ENCODE measurements at regions not wholly inside any gene's neighbourhood (a gene's known extent, or its start where the extent isn't known, plus 50 kb on each side); places are given as distances from the start of the nearest gene placed in this dataset.

GRCh38 chr1:229194096-229194495 is 76.8 kb upstream of the RAB4A start:
- FAIRE-seq, result no peak

- no peak for FAIRE-seq
Observed at GRCh38 chr1:229195246-229195645, 75.7 kb upstream of the RAB4A start.

DNA sequence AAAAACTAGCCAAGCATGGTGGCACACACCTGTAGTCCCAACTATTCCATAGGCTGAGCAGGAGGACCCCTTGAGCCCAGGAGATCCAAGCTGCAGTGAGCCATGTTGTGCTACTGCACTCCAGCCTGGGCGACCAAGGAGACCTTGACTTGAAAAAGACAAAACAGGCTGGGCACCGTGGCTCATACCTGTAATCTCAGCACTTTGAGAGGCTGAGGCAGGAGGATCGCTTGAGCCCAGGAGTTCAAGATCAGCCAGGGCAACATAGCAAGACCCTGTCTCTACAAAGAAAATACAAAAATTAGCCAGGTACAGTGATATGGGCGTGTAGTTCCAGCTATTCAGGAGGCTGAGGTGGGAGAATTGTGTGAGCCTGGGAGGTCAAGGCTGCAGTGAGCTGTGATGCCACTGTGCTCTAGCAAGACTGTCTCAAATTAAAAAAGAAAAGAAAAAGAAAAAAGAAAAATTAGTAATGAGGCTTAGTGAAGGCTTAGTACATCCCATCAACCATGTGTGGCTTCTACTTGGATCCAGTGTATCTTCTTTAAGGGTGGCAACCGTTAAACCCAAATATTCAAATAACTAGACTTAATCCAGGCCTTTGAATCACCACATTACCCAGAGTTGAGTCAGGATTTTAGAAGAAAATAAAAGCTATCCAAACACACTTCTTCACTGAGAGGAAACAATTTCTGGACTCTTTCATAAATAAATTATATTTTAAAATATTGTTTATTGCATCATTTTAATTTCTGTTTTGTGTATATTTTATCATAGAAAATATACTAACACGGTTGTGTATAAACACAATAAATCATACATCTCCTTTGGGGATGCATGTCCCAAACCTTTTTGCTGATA is 74.3 kb upstream of the RAB4A start:
- no peak for FAIRE-seq

DNA sequence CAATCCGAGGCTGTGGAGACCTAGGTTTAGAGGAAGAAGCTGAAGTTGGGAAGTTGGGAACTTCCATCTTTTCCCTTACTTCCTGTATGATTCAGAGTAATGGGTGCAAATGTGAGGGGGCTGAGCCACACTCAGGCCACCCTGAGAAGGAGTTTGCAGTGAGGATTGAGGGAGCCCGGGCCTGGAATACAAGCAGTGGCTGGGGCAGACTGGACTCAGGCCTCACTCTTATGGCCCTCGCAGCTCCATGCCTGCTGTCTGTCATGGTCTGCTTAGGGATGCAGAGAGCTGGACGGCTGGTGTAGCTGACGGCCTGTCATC is 73.7 kb upstream of the RAB4A start:
- FAIRE-seq, result no peak

DNA sequence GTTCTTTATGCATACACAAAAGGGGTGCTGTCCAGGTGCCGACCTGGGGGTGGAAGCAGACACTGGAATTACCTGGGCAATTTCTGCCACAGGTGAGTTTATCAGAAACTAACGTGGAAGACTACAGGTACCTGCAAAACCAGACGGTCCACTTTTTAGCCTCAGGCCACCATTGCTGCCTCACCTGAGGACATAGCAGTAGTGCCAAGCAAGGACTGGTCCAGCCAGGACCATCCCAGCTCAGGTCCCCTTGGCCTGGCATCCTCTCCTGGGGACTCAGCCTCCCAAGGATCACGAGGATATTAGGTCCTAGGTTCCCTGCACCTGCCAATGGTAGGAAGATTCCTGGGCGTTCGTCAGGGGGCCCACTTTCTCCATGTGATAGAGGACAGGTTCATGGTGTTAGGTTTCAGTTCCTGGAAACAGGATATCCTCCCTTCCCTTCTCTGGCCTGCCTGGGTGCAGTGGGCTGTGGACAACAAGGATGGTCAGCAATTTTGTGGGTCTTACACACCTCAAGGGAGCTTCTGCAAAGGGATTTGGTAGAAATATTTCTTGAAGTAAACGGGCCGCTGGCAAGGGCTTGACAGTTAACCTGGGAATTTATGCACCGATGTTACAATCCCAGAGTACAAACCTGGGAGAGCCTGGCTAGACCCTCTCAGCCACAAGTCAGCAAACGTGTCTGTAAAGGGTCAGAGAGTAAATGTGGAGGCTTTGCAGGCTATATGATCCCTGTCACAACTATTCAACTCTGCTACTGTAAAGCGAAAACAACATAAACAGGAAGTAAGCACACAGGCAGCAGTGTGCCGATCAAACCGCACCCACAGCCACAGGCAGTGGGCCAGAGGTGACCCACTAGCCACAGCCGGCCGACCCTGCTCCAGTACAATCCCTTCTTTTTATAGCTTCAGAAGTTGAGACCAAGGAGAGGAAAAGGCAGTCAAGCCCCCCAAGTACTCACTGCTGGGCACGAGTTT is 71.4 kb upstream of the RAB4A start:
- FAIRE-seq, result no peak

- FAIRE-seq, result no peak
Observed at GRCh38 chr1:229203030-229203751, 67.7 kb upstream of the RAB4A start.

DNA sequence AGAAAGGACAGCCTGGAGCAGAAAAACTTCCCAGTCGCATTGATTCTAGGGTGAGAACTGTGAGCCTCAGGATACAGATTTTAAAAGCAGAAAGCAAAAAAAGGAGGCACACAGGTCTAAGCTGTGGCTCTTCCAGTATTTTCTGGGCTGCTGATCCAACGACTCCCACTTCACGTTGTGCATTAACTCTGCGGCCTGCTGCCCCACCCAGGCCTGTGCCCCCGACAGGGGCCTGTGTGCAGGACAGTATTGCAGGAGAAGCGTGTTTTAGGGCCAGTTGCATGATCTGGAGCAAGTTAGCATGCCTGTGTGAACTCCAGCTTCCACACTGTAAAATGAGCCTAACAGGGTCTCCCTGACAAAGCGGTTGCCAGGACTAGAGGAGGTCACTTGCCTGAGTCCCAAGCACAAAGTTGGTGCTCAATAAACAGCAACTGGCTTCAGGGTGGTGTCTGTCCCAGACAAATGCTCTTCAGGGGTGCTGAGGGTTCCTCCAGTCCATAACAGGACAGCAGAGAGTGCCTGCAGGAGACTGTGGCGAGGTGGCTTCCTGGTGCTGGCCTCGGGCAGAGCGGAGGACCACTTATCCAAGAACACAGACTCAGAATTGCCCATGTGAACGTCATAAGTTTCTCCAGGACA is 66.8 kb upstream of the RAB4A start:
- no peak for FAIRE-seq

DNA sequence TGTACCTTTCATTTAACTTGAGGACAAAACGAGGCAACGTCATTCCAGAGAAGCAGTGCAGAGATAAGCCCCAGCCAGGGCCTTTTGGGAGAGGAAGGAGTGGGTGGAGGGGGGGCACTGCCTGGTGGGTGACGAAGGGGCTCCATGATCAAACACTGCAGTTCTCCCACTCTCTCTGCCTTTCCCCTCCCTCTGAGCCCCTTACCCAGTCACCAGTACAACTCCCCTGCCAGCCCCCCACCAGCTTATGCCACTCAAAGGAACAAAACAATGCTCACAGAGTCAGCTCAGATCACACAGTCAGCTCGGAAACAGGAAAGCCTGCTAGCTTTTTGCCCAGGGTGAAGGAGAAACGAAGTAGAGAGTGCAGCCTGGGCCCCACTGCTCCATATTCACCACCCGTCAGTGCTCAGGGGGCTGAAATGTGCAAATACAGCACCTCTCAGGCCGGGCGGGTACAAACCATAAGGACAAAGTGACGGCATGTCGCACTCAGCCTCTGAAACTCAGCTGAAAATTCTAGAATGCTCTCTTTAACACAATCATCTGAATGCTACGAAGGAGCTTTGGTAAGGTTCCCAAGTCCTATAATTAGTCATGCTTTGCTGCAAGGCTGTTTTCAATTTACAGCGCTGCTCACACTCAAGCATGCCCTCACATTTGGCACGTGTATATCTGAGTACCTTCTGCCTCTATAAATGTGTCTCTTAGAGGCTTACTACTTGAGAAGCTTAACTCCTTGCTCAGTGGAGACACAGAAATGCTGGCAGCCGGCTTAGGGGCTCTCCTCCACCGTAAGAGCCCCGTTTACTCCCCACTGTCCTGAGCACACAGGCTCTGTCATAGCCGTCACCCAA is 65.8 kb upstream of the RAB4A start:
- FAIRE-seq, result no peak

- no peak for FAIRE-seq
Observed at GRCh38 chr1:229205854-229206253, 65.1 kb upstream of the RAB4A start.

DNA sequence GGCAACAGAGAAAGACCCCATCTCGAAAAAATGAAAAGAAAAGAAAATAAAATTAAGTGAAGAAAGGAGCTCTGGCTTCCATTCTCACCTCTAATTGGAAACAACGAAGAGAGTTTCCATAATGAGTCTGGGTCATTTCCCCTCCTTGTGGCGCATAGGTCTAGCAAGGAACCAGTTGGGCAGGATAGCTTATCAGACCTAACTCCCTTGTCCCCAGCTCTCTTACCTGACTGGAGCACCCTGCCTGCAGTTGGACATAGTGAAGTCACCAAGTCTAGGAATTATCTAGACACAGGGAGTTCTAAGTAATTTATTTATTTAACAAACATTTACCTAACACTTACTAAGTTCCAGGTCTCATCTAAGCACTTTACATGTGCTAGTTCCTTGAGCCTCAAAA is 63.0 kb upstream of the RAB4A start:
- FAIRE-seq, result no peak

- FAIRE-seq, result no peak
Observed at GRCh38 chr1:229208481-229208880, 62.4 kb upstream of the RAB4A start.

GRCh38 chr1:229209386-229209785 is 61.5 kb upstream of the RAB4A start:
- FAIRE-seq, result no peak

DNA sequence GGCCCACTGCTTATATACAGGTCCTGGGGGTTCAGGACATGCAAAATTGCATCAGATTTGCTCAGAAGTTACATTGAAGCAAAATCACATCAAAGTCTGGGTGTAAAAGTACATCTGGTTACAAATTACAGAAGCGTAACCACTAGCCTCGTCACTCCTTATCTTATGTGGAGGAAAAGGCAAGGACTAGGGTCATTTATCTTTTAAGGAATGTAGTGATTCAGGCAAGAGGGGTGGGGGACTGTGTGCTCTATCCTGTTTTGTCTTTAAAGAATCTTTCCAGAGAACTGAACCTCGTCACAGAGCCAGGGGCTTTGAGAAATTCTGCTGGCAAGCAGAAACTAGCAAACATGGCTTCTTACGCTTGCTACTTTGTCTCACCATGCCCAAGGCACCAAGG is 61.1 kb upstream of the RAB4A start:
- no peak for FAIRE-seq

DNA sequence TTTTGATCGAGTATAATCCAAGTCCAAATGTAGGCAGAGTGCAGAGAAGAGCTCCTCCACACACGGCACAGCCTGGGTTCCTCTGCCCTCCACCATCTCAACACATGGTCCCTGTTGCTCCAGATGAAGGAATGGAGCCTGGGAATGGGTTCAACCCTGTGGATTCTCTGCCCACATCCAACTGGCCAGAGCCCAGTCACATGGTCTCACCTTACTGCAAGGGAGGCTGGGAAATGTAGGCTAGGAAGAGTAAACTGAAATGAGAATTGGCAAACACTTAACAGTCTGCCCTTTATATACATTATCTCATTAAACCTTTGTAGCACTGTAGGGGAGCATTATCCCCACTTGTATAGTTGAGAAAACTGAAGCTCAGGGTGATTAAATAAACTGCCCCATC is 60.1 kb upstream of the RAB4A start:
- FAIRE-seq, result no peak

DNA sequence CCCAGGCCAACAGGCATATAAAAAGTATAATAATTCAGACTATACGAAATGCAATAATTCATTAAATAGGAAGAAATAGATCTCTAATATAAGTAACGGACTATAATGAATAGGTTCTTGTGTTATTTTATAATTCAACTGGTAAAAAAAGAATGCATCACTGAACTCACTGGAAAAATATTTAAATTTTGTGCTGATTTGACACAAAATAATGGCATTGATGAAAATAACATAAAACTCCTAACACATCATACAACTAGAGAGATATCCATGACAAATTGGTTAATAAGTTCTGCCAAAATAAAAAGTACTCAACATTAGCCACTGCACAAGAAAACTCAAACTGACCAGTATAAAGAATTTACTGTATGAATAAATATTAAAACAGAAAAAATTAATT is 57.1 kb upstream of the RAB4A start:
- no peak for FAIRE-seq

GRCh38 chr1:229217716-229218115 is 53.2 kb upstream of the RAB4A start:
- FAIRE-seq, result no peak

DNA sequence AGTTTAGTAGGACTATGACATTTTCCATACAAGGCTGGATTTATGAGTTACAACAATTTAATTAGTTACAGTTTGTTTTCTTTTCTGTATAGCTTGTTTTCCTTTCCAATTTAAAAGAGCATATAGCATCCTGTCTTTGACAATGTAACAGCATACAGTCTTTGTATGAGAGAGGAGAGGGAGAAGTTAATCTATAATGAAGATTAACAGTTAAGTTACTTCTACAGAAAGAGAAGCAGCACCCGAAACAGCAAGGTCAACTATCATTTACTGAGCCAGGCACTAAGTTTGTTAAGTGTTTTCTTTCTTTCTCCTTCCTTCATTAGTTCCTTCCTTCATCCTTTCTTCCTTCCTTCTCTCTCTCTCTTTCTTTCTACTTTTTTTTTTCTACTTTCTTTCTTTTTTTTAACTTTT is 52.3 kb upstream of the RAB4A start:
- FAIRE-seq, result no peak

DNA sequence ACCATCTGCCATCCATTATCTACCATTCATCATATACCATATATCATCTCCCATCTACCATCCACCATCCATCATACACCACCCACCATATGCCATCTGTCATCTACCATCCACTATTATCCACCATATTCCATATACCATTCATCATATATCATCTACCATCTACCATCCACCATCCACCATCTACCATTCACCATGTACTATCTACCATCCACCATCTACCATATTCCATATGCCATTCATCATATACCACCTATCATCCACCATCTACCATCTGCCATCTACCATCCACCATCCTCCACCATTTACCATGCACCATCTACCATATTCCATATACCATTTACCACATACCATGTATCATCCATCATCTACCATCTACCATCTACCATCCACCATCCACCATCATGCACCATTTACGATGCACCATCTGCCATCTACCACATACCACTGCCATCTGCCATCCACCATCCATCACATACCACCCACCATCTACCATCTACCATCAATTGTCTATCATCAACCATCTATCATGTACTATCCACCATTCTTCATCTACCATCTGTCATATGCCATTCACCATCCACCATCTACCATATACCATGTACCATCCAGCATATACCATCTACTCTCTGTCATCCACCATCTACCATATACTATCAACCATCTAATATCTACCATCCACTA is 50.6 kb upstream of the RAB4A start:
- FAIRE-seq, result no peak

DNA sequence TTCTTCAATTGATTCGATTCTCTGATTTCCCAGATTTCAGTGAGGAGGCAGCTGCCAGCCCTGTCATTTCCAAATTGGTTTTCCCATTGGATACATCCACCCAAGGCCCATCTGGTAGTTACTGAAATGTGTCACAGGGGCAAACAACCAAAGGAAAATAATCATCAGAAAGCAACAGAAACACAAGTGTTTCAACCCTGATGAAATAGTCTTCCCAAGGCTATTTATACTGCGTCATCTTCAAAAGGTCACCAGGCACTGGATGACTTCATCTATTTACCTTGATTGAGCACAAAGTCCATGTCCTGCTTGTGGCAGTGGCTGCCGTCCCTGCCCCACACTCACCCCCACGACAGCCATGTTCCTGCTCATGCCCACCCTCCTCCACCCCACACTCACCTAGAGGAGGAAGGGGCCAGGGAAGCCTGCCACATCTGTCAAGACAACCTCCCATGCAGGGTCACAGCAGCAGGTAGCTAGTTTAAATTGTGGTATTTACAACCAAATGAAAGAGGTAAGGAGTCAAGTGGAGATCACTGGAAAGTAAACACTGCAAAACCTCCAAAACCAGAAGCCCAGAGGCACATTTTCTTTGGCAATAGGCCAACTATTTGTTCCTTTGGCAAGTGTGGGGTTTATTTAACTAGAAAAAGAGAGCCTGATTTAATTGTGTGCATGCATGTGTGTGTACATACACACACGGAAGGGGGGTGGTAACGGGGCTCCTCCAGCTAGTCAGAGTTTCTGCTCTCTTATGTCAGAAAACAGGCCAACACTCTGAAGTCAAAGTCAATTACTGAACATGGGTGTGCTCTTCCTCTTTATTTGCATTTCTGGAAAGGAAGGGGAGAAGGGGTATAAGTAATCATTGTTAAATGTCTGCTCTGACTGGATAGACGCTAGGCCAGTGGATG is 49.5 kb upstream of the RAB4A start:
- no peak for FAIRE-seq
